ENCODE measurements at regions not wholly inside any gene's neighbourhood (a gene's known extent, or its start where the extent isn't known, plus 50 kb on each side); places are given as distances from the start of the nearest gene placed in this dataset.

DNA sequence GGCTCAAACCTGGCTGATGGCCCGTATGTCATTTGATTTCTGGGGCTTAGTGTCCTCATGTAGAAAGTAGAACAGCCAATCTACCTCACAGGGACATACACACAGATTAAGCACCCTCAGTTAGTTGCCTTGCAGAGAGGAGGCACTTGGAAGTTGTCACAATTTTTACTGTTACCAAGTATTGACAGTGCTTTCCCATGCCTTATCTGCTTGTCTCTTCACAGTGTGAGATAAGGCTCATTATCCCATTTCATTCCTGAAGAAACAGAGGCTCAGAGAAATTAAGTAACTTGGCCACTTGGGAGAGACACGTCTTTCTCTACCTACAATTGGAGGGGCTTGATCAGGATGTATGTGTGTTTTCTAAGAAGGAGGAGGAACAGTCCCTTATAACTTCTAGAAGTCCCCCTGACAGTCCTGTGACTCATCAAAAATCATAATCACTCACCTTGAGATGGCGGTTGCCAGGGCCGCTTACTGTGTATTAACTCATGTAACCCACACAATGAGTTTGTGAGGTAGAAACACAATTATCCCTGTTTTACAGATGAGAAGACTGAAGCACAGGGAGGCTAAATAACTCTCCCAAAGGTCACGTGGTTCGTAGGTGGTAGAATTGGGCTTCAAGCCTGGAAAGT is 56.9 kb upstream of the LHX1 start:
- no peak for TF ChIP-seq ZFX (IDR thresholded peaks at IDR 0.05; ENCODE audit: borderline replicate concordance)
- TF ChIP-seq, protein P1, sequence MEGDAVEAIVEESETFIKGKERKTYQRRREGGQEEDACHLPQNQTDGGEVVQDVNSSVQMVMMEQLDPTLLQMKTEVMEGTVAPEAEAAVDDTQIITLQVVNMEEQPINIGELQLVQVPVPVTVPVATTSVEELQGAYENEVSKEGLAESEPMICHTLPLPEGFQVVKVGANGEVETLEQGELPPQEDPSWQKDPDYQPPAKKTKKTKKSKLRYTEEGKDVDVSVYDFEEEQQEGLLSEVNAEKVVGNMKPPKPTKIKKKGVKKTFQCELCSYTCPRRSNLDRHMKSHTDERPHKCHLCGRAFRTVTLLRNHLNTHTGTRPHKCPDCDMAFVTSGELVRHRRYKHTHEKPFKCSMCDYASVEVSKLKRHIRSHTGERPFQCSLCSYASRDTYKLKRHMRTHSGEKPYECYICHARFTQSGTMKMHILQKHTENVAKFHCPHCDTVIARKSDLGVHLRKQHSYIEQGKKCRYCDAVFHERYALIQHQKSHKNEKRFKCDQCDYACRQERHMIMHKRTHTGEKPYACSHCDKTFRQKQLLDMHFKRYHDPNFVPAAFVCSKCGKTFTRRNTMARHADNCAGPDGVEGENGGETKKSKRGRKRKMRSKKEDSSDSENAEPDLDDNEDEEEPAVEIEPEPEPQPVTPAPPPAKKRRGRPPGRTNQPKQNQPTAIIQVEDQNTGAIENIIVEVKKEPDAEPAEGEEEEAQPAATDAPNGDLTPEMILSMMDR (IDR thresholded peaks at IDR 0.05): no peak
